HG02763 (cell line): ENCODE measurements at regions not wholly inside any gene's neighbourhood (a gene's known extent, or its start where the extent isn't known, plus 50 kb on each side); places are given as distances from the start of the nearest gene placed in this dataset.
"Not testable (repeated sequence)": the region's sequence is repeated elsewhere in the genome, so short reads cannot be mapped to it uniquely, and the experiment has no call there.

Experiments
- ATAC-seq: cut with Tn5 transposase; IDR thresholded peaks from one replicate; pipeline ENCODE4 v1.9.1; 2021; ENCODE audit warnings: mild to moderate bottlenecking, moderate library complexity; ENCODE audit not compliant: unreplicated experiment

- no peak for ATAC-seq
These were observed 169.9 kb downstream of the CPE start for GRCh38 chr4:165548702-165549101.

GRCh38 chr4:165553221-165553810 lies 174.5 kb downstream of the CPE start:
- ATAC-seq = no peak

GRCh38 chr4:165555302-165555701 lies 176.5 kb downstream of the CPE start:
- no peak for ATAC-seq

GRCh38 chr4:165556383-165556782 lies 177.6 kb downstream of the CPE start:
- ATAC-seq = no peak

- ATAC-seq = no peak
These were observed 182.1 kb downstream of the CPE start for GRCh38 chr4:165560941-165561340.

- no peak for ATAC-seq
These were observed 185.0 kb downstream of the CPE start for GRCh38 chr4:165563851-165564250.

- ATAC-seq = no peak
These were observed 190.2 kb downstream of the CPE start for GRCh38 chr4:165569031-165569430.

- ATAC-seq = not testable (repeated sequence)
These were observed 192.7 kb downstream of the CPE start for GRCh38 chr4:165571476-165571875.

GRCh38 chr4:165580351-165580905 lies 201.6 kb downstream of the CPE start:
- ATAC-seq = no peak

- ATAC-seq = no peak
These were observed 204.5 kb downstream of the CPE start for GRCh38 chr4:165583341-165583740.

GRCh38 chr4:165584916-165585315 lies 206.1 kb downstream of the CPE start:
- ATAC-seq = no peak

- no peak for ATAC-seq
These were observed 209.9 kb downstream of the CPE start for GRCh38 chr4:165588534-165589315.

- no peak for ATAC-seq
These were observed 213.6 kb downstream of the CPE start for GRCh38 chr4:165592386-165592785.

GRCh38 chr4:165597581-165598480 lies 219.0 kb downstream of the CPE start:
- no peak for ATAC-seq

- no peak for ATAC-seq
These were observed 222.3 kb downstream of the CPE start for GRCh38 chr4:165600959-165601683.

- ATAC-seq = no peak
These were observed 223.8 kb downstream of the CPE start for GRCh38 chr4:165602621-165603020.

GRCh38 chr4:165604181-165604580 lies 225.4 kb downstream of the CPE start:
- no peak for ATAC-seq

GRCh38 chr4:165605811-165606210 lies 227.0 kb downstream of the CPE start:
- ATAC-seq = no peak

- no peak for ATAC-seq
These were observed 227.8 kb downstream of the CPE start for GRCh38 chr4:165606465-165607205.

GRCh38 chr4:165609653-165610052 lies 230.8 kb downstream of the CPE start:
- no peak for ATAC-seq
